Lower leg skin (tissue), 4 donors: ENCODE measurements at regions not wholly inside any gene's neighbourhood (a gene's known extent, or its start where the extent isn't known, plus 50 kb on each side); places are given as distances from the start of the nearest gene placed in this dataset.

Experiments used
- DNase-seq, 2 donors: peaks; one replicate each; pipeline ENCODE4 v3.0.0-alpha.2; 2019; ENCODE audit warnings: low spot score in 2 of 2
- H3K4me3 ChIP-seq: fragments of 200-600 bp; sonication (generic); 2 replicates; pipeline ENCODE4 v1.5.1; 2017; ENCODE audit warnings: mild to moderate bottlenecking, low read depth; ENCODE audit not compliant: poor library complexity, severe bottlenecking
- POLR2A ChIP-seq, 2 donors: fragments of 450-650 bp; IDR thresholded peaks; one replicate each; pipeline ENCODE4 v1.6.1; 2016 to 2017; ENCODE audit warnings: antibody characterized with exemption in 2 of 2, mild to moderate bottlenecking in 1 of 2, moderate library complexity in 1 of 2
- WGBS, 2 donors: methylation state at CpG; one replicate each; pipeline ENCODE4 v1.1.5; 2018; 5-methylcytosine and 5-hydroxymethylcytosine counted together
- intact Hi-C: fragments of 100-400 bp; cut with DNase I; formaldehyde crosslinking; loops from one replicate; pipeline ENCODE4 v1.15.0; 2023; ENCODE audit warnings: low total_unique reads
- TF ChIP-seq, protein P1 (sequence below), 3 donors: fragments of 450-650 bp; IDR thresholded peaks; one replicate each; pipeline ENCODE4 v1.5.1; 2016; ENCODE audit warnings: antibody characterized with exemption in 3 of 3, mild to moderate bottlenecking in 3 of 3, moderate library complexity in 2 of 3

DNA sequence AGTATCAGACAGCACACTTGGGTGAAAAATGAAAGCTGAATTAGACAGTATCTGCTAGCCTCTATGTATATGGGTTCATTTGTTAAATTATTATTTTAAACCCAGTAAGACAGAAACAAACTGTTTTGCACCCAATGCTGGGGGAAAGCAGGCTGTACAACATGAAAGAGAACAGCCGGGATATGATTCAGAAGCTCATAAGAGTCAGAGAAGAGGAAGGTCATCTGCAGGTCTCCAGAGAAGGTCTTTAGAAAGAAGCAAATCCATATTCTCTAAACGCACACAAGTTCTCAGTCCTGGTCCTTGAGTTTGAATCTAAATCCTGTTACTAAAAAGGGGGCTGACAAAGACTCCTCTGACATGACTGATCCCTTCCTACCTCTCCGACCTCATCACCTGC lies 155.1 kb downstream of the SIPA1L2 start:
- 89 to 91% methylated on average over 3 of the region's 3 CpGs for WGBS, 2 donors
- TF ChIP-seq, protein P1, sequence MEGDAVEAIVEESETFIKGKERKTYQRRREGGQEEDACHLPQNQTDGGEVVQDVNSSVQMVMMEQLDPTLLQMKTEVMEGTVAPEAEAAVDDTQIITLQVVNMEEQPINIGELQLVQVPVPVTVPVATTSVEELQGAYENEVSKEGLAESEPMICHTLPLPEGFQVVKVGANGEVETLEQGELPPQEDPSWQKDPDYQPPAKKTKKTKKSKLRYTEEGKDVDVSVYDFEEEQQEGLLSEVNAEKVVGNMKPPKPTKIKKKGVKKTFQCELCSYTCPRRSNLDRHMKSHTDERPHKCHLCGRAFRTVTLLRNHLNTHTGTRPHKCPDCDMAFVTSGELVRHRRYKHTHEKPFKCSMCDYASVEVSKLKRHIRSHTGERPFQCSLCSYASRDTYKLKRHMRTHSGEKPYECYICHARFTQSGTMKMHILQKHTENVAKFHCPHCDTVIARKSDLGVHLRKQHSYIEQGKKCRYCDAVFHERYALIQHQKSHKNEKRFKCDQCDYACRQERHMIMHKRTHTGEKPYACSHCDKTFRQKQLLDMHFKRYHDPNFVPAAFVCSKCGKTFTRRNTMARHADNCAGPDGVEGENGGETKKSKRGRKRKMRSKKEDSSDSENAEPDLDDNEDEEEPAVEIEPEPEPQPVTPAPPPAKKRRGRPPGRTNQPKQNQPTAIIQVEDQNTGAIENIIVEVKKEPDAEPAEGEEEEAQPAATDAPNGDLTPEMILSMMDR (IDR thresholded peaks at IDR 0.05) = no peak
- TF ChIP-seq POLR2A (IDR thresholded peaks at IDR 0.05) = no peak
- intact Hi-C loops = no loop called here
- H3K4me3 ChIP-seq = no peak overlapping the region
- DNase-seq = no peak

DNA sequence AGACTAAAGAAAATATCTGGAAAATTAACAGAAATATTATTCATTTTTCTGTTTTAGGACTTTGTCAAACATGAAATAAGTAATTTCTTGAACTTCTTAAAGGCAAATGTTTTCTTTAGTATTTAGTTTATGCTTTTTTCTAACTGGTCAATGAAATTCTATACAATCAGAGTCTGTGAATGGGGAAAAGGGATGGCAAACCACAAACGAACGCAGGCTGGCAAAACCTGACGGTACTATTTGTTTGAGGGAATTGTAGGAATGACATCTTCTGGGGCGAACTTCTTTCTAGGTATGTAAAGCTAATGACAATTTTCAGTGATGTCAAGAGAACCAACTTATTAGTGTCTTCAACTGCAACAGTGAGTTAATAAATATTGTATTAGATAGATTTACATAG lies 156.0 kb downstream of the SIPA1L2 start:
- H3K4me3 ChIP-seq = no peak overlapping the region
- intact Hi-C loops = no loop called here
- no peak for DNase-seq
- 89 to 90% methylated on average over 4 of the region's 4 CpGs for WGBS, 2 donors
- no peak for TF ChIP-seq POLR2A (IDR thresholded peaks at IDR 0.05)

DNA sequence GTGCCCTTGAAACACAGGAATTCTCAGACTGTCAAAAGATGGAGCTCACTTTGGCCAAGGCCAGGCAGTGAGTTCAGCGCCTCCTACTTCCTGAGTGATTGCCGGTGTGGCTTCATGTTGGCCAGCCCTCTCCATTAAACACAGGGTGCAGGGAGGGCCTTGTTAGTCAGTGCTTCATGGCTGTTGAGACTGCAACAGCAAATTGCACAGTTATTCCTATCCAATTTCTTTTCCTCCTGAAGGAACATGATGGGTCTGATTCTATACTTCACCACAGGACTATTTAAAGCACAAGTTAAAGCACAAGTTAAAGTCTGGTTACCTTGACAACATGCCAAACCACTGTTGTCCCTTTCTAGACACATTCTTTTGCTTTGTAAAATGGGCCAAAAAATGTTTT lies 156.6 kb downstream of the SIPA1L2 start:
- WGBS, 2 donors = 53 to 70% methylated on average over 2 of the region's 2 CpGs
- no peak for DNase-seq

DNA sequence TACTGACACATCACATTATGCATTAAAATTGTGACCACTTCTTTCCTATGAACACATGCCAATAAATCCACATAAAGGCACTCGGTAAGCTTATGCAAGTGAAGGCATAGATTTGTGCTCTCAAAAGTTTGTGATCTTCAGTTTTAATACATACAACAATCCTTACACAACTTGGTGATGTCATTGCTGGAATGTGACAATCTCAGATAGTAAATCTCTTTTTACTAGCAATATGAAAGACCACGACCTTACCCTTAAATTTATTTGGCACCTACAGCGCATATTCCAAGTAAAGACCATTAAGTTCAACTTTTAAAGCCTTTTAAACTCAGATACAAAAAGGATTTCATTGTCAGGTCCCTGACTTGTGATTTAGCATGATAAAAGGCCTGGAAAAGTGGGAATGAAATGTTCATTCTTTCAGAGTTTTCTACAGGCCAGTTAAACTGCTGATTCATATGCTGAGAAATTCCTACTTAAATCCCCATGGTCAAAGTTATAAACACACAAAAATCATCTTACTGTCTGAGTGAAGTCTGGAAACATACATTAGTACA lies 157.4 kb downstream of the SIPA1L2 start:
- TF ChIP-seq, protein P1 (IDR thresholded peaks at IDR 0.05) = no peak
- TF ChIP-seq POLR2A (IDR thresholded peaks at IDR 0.05) = no peak
- 67 to 69% methylated on average over 3 of the region's 3 CpGs for WGBS, 2 donors
- no peak overlapping the region for H3K4me3 ChIP-seq
- intact Hi-C loops = no loop called here
- DNase-seq = no peak

More for the DNA sequence above, 156.6 kb downstream of the SIPA1L2 start:
- no peak overlapping the region for H3K4me3 ChIP-seq
- TF ChIP-seq POLR2A (IDR thresholded peaks at IDR 0.05) = no peak
- TF ChIP-seq, protein P1 (IDR thresholded peaks at IDR 0.05) = no peak
- intact Hi-C loops = no loop called here

DNA sequence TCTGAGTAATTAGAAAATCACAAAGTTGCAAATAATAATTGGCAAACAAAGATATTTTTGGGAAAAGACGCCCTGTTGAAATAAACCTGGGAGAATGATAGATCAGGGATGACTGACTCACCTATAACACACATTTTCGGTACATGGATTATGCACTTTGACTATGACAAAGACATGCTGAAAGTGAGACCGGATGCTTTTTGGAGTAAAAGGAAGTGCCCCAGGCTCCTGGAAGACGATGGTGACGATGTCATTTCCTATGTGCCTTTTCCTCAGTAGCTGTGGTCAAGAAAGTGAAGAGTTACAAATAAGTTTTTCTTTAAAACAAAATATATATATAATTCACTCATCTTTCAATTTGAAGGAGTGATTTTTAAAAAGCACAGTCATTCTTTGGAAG lies 158.7 kb downstream of the SIPA1L2 start:
- no peak overlapping the region for H3K4me3 ChIP-seq
- intact Hi-C loops = no loop called here
- no peak for TF ChIP-seq POLR2A (IDR thresholded peaks at IDR 0.05)
- TF ChIP-seq, protein P1 (IDR thresholded peaks at IDR 0.05) = no peak
- WGBS, 2 donors = 83% methylated on average over 5 of the region's 5 CpGs
- DNase-seq = no peak

DNA sequence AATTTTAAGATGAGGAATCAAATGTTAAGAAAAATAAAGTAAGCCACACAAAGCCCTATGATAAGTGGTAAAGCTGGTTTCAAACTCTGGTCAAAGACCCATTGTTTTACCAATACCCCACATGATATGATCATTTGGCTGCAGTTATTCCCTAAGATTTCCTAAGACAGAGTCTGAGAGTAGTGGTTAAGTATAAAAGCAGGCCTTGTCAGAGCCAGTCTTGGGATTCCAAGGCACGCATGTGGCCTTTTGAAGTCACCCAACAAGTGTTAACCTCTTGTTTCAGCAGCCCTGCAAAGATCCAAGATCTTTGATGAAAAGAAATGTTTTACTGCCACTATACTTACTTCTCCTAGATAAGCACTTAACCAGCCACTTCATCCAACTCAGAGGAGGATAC lies 159.2 kb downstream of the SIPA1L2 start:
- intact Hi-C loops = no loop called here
- WGBS, 2 donors = 73 to 95% methylated on average over 1 of the region's 1 CpG
- DNase-seq = no peak
- TF ChIP-seq, protein P1 (IDR thresholded peaks at IDR 0.05) = no peak
- no peak for TF ChIP-seq POLR2A (IDR thresholded peaks at IDR 0.05)
- no peak overlapping the region for H3K4me3 ChIP-seq
